B cell (primary cell): ENCODE measurements at regions not wholly inside any gene's neighbourhood (a gene's known extent, or its start where the extent isn't known, plus 50 kb on each side); places are given as distances from the start of the nearest gene placed in this dataset.

ENCODE experiments used
- CTCF ChIP-seq: fragments of 200-600 bp; IDR thresholded peaks from one replicate; pipeline ENCODE4 v1.8.0; 2022; ENCODE audit warnings: antibody characterized with exemption, mild to moderate bottlenecking
- EZH2 ChIP-seq: IDR thresholded peaks from 2 replicates; pipeline ENCODE4 v1.6.1; 2012; ENCODE audit warnings: borderline replicate concordance, low read depth, mild to moderate bottlenecking, moderate library complexity, low read length; ENCODE audit not compliant: insufficient read depth, poor library complexity, severe bottlenecking

- TF ChIP-seq CTCF (no peak), EZH2 (no peak)
Measured at GRCh38 chr5:126334760-126335159, 88.4 kb upstream of the GRAMD2B start.
